HepG2 (cell line): ENCODE measurements at regions not wholly inside any gene's neighbourhood (a gene's known extent, or its start where the extent isn't known, plus 50 kb on each side); places are given as distances from the start of the nearest gene placed in this dataset.

Source experiments
- CBX5 ChIP-seq: sonication (generic); formaldehyde crosslinking; IDR thresholded peaks from 2 replicates; pipeline ENCODE4 v1.4.0; 2020; ENCODE audit warnings: missing genetic modification reagents, borderline replicate concordance
- E2F5 ChIP-seq: sonication (generic); formaldehyde crosslinking; conservative IDR thresholded peaks from 2 replicates; pipeline ENCODE4 v1.4.0; 2020; ENCODE audit warnings: missing genetic modification reagents
- KMT2B ChIP-seq: IDR thresholded peaks from 2 replicates; pipeline ENCODE4 v1.6.1; 2016; ENCODE audit warnings: missing genetic modification reagents, missing compliant biosample characterization
- MTF2 ChIP-seq: sonication (generic); formaldehyde crosslinking; IDR thresholded peaks from 2 replicates; pipeline ENCODE4 v1.5.0; 2020; ENCODE audit warnings: missing genetic modification reagents, borderline replicate concordance
- NFIC ChIP-seq: IDR thresholded peaks from 2 replicates; pipeline ENCODE4 v1.6.1; 2012; ENCODE audit warnings: mild to moderate bottlenecking, low read length, inconsistent platforms
- NONO ChIP-seq, 2 experiments: fragments of 450-650 bp in 1 of 2; sonication (generic) in 1 of 2; formaldehyde crosslinking in 1 of 2; IDR thresholded peaks in 1 of 2; conservative IDR thresholded peaks in 1 of 2; 2 replicates each; pipeline versions ENCODE4 v1.6.1 to v1.8.0; 2017 to 2022; ENCODE audit warnings: mild to moderate bottlenecking in 1 of 2, missing genetic modification reagents in 1 of 2, moderate library complexity in 1 of 2
- PLRG1 ChIP-seq: fragments of 450-650 bp; conservative IDR thresholded peaks from 2 replicates; pipeline ENCODE4 v1.6.1; 2016
- TERF1 ChIP-seq: sonication (generic); formaldehyde crosslinking; IDR thresholded peaks from 2 replicates; pipeline ENCODE4 v1.8.0; 2022; ENCODE audit warnings: mild to moderate bottlenecking, missing genetic modification reagents, moderate library complexity
- U2AF2 ChIP-seq: fragments of 200-400 bp; formaldehyde crosslinking; IDR thresholded peaks from 2 replicates; pipeline ENCODE4 v1.6.1; 2017; ENCODE audit warnings: low read depth, mild to moderate bottlenecking, low read length
- ZBTB37 ChIP-seq: sonication (generic); formaldehyde crosslinking; IDR thresholded peaks from 2 replicates; pipeline ENCODE4 v1.4.0; 2020; ENCODE audit warnings: mild to moderate bottlenecking, missing genetic modification reagents
- ZNF383 ChIP-seq: sonication (generic); formaldehyde crosslinking; IDR thresholded peaks from 2 replicates; pipeline ENCODE4 v1.4.0; 2020; ENCODE audit warnings: missing genetic modification reagents, mild to moderate bottlenecking, borderline replicate concordance
- ZNF615 ChIP-seq: sonication (generic); formaldehyde crosslinking; IDR thresholded peaks from 2 replicates; pipeline ENCODE4 v1.5.0; 2020; ENCODE audit warnings: mild to moderate bottlenecking, missing genetic modification reagents, borderline replicate concordance
- ZNF674 ChIP-seq: sonication (generic); formaldehyde crosslinking; IDR thresholded peaks from 2 replicates; pipeline ENCODE4 v1.5.0; 2020; ENCODE audit warnings: low read depth, mild to moderate bottlenecking, missing genetic modification reagents
- ZNF781 ChIP-seq: sonication (generic); formaldehyde crosslinking; IDR thresholded peaks from 2 replicates; pipeline ENCODE4 v1.5.1; 2020; ENCODE audit warnings: borderline replicate concordance, mild to moderate bottlenecking, missing genetic modification reagents; ENCODE audit errors: not compliant biosample characterization
- ZNF850 ChIP-seq: sonication (generic); formaldehyde crosslinking; conservative IDR thresholded peaks from 2 replicates; pipeline ENCODE4 v1.9.0; 2021; ENCODE audit warnings: mild to moderate bottlenecking, missing genetic modification reagents
- TF ChIP-seq, protein P1 (sequence below): sonication (generic); formaldehyde crosslinking; IDR thresholded peaks from 2 replicates; pipeline ENCODE4 v1.4.0; 2020; ENCODE audit warnings: missing genetic modification reagents, borderline replicate concordance
- TF ChIP-seq, protein P2 (sequence below): sonication (generic); formaldehyde crosslinking; IDR thresholded peaks from 2 replicates; pipeline ENCODE4 v1.5.1; 2020; ENCODE audit warnings: missing genetic modification reagents, mild to moderate bottlenecking, borderline replicate concordance

DNA sequence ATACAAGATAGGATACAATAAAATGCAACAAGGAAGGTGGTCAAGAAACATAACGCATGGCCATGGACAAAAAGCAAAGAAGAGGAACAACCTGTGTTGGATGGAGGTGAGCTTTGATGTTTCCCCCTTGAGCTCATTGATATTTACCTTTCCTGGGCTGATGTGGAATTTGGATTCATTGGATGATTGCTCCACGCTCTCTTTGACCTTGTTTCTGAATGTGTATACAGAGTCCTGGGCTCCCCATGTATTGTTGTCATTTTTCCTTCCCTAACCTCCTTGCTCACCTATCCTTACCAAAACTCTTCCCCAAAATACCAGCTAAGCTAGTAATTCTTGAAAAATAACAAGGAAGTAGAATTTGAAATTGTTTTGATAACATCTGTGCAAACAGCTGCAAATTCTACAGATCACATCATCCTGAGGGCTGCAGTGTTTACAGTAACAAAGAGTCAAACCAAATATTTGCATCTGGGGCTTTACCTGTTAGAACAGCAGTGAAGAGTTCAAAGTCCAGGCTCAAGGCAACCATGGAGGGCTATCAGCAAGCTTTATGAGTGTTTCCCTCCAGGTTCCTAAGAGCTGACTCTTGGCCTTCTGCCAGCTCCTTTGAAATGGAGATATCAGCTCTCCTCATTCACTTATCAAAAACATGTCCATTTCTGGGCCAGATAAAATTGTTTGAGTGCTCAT lies 214.3 kb upstream of the MARCKS start (continued):
- TF ChIP-seq, protein P1, sequence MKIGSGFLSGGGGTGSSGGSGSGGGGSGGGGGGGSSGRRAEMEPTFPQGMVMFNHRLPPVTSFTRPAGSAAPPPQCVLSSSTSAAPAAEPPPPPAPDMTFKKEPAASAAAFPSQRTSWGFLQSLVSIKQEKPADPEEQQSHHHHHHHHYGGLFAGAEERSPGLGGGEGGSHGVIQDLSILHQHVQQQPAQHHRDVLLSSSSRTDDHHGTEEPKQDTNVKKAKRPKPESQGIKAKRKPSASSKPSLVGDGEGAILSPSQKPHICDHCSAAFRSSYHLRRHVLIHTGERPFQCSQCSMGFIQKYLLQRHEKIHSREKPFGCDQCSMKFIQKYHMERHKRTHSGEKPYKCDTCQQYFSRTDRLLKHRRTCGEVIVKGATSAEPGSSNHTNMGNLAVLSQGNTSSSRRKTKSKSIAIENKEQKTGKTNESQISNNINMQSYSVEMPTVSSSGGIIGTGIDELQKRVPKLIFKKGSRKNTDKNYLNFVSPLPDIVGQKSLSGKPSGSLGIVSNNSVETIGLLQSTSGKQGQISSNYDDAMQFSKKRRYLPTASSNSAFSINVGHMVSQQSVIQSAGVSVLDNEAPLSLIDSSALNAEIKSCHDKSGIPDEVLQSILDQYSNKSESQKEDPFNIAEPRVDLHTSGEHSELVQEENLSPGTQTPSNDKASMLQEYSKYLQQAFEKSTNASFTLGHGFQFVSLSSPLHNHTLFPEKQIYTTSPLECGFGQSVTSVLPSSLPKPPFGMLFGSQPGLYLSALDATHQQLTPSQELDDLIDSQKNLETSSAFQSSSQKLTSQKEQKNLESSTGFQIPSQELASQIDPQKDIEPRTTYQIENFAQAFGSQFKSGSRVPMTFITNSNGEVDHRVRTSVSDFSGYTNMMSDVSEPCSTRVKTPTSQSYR = peak; percentile 32; the same call in 1 of the 2 replicates
- TF ChIP-seq NFIC (peak; percentile 98; the same call in 1 of the 2 replicates), TERF1 (CRISPR knock-in tag) (no peak), U2AF2 (no peak), MTF2 (CRISPR knock-in tag) (no peak; the same call in 1 of the 2 replicates), ZBTB37 (peak; percentile 99), ZNF850 (CRISPR knock-in tag) (no peak), E2F5 (CRISPR knock-in tag) (no peak), ZNF674 (no peak), CBX5 (CRISPR knock-in tag) (no peak; the same call in 1 of the 2 replicates), ZNF781 (CRISPR knock-in tag) (peak; percentile 80), ZNF383 (CRISPR knock-in tag) (no peak), KMT2B (CRISPR knock-in tag) (peak; percentile 58; the same call in 1 of the 2 replicates), ZNF615 (CRISPR knock-in tag) (no peak), NONO (IDR thresholded peaks at IDR 0.05) (no peak), NONO (CRISPR knock-in tag; conservative IDR thresholded peaks at IDR 0.05) (peak; percentile 80), PLRG1 (no peak)
- TF ChIP-seq, protein P2, sequence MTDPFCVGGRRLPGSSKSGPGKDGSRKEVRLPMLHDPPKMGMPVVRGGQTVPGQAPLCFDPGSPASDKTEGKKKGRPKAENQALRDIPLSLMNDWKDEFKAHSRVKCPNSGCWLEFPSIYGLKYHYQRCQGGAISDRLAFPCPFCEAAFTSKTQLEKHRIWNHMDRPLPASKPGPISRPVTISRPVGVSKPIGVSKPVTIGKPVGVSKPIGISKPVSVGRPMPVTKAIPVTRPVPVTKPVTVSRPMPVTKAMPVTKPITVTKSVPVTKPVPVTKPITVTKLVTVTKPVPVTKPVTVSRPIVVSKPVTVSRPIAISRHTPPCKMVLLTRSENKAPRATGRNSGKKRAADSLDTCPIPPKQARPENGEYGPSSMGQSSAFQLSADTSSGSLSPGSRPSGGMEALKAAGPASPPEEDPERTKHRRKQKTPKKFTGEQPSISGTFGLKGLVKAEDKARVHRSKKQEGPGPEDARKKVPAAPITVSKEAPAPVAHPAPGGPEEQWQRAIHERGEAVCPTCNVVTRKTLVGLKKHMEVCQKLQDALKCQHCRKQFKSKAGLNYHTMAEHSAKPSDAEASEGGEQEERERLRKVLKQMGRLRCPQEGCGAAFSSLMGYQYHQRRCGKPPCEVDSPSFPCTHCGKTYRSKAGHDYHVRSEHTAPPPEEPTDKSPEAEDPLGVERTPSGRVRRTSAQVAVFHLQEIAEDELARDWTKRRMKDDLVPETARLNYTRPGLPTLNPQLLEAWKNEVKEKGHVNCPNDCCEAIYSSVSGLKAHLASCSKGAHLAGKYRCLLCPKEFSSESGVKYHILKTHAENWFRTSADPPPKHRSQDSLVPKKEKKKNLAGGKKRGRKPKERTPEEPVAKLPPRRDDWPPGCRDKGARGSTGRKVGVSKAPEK = 0 out of 2 replicates have a peak, but pooled peaks have one; percentile 69
